ENCODE measurements at regions not wholly inside any gene's neighbourhood (a gene's known extent, or its start where the extent isn't known, plus 50 kb on each side); places are given as distances from the start of the nearest gene placed in this dataset.

DNA sequence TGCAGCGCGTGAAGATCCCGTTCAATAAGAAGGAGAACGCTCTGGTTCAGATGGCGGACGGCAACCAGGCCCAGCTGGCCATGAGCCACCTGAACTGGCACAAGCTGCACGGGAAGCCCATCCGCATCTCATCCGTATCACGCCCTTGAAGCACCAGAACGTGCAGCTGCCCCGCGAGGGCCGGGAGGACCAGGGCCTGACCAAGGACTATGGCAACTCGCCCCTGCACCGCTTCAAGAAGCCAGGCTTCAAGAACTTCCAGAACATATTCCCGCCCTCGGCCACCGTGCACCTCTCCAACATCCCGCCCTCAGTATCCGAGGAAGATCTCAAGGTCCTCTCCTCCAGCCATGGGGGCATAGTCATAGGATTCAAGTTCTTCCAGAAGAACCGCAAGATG lies 131.9 kb upstream of the FUT8 start:
- Histone ChIP-seq H3K9me3 (ENCODE audit: low read length) (no peaks in the 10 kb centered on the region), H3K9ac (ENCODE audit: insufficient read depth, low read depth, low read length) (no peak overlapping the region), H3K4me2 (ENCODE audit: low read depth, low read length) (no peak overlapping the region), H3K27me3 (ENCODE audit: control insufficient read depth in 1 of 2, insufficient read depth in 2 of 2, low read length in 2 of 2) (no peaks in the 10 kb centered on the region), H3K4me1 (ENCODE audit: insufficient read depth, low read length) (peaks cover 24% of the 10 kb centered on the region), H4K20me1 (ENCODE audit: insufficient read depth, low read length) (no peaks in the 10 kb centered on the region), H3K4me3 (replicated peaks in 1 of 3; ENCODE audit: insufficient read depth in 1 of 3, low read depth in 2 of 3, low read length in 3 of 3) (no peak overlapping the region), H3K79me2 (ENCODE audit: insufficient read depth, low read length) (no peaks in the 10 kb centered on the region), H2AFZ (ENCODE audit: low read length) (no peak overlapping the region), H3K36me3 (replicated peaks in 1 of 2; ENCODE audit: control insufficient read depth in 1 of 2, insufficient read depth in 2 of 2, low read length in 2 of 2) (no peaks in the 10 kb centered on the region), H3K27ac (ENCODE audit: extremely low read length, insufficient read depth, low read length) (no peak overlapping the region)
- no peak for DNase-seq (ENCODE audit: low spot score)
- no peak for ATAC-seq
- 93% methylated on average over 14 of the region's 22 CpGs for WGBS (ENCODE audit: low lambda C conversion rate)
- FAIRE-seq: no peak
- intact Hi-C loops (cut with micrococcal nuclease; ENCODE audit: unreplicated experiment) (no loop called here), in situ Hi-C loops (cut with HindIII; ENCODE audit: extremely low pct_ligation_motif_present, low pct_unique_long_range_greater_than_20kb) (no loop called here)
- no TSS peak for BruUV-seq (replicated peaks)
- ChIA-PET POLR2A (interaction anchor here (2.8 kb wide), 1 partner anchor 42 kb away, joined by 8 read pairs; no protein-coding TSS in a partner anchor), CTCF (ENCODE audit: low intra/inter-chr PET ratio, low total read pairs) (no interaction called here)
- no peak for TF ChIP-seq ZBTB2 (CRISPR knock-in tag; IDR thresholded peaks at IDR 0.05; ENCODE audit: low read depth)
- no peak for TF ChIP-seq ISX (CRISPR knock-in tag; conservative IDR thresholded peaks at IDR 0.05)
- no peak for TF ChIP-seq RBM22 (optimal IDR thresholded peaks at IDR 0.05; ENCODE audit: low read length)
- TF ChIP-seq ZNF326 (CRISPR knock-in tag; IDR thresholded peaks at IDR 0.05; ENCODE audit: borderline replicate concordance): no peak
- TF ChIP-seq, protein P1, sequence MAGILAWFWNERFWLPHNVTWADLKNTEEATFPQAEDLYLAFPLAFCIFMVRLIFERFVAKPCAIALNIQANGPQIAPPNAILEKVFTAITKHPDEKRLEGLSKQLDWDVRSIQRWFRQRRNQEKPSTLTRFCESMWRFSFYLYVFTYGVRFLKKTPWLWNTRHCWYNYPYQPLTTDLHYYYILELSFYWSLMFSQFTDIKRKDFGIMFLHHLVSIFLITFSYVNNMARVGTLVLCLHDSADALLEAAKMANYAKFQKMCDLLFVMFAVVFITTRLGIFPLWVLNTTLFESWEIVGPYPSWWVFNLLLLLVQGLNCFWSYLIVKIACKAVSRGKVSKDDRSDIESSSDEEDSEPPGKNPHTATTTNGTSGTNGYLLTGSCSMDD (CRISPR knock-in tag; IDR thresholded peaks at IDR 0.05): no peak
- no peak for TF ChIP-seq ZXDC (CRISPR knock-in tag; IDR thresholded peaks at IDR 0.05)
- TF ChIP-seq, protein P2, sequence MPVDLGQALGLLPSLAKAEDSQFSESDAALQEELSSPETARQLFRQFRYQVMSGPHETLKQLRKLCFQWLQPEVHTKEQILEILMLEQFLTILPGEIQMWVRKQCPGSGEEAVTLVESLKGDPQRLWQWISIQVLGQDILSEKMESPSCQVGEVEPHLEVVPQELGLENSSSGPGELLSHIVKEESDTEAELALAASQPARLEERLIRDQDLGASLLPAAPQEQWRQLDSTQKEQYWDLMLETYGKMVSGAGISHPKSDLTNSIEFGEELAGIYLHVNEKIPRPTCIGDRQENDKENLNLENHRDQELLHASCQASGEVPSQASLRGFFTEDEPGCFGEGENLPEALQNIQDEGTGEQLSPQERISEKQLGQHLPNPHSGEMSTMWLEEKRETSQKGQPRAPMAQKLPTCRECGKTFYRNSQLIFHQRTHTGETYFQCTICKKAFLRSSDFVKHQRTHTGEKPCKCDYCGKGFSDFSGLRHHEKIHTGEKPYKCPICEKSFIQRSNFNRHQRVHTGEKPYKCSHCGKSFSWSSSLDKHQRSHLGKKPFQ (CRISPR knock-in tag; IDR thresholded peaks at IDR 0.05; ENCODE audit: insufficient replicate concordance): no peak
- TF ChIP-seq FOXJ3 (CRISPR knock-in tag; IDR thresholded peaks at IDR 0.05; ENCODE audit: borderline replicate concordance): no peak
- TF ChIP-seq SCMH1 (CRISPR knock-in tag; IDR thresholded peaks at IDR 0.05; ENCODE audit: borderline replicate concordance): no peak
- no peak for TF ChIP-seq FOXM1 (CRISPR knock-in tag; IDR thresholded peaks at IDR 0.05)
